ENCODE measurements at regions not wholly inside any gene's neighbourhood (a gene's known extent, or its start where the extent isn't known, plus 50 kb on each side); places are given as distances from the start of the nearest gene placed in this dataset.

DNA sequence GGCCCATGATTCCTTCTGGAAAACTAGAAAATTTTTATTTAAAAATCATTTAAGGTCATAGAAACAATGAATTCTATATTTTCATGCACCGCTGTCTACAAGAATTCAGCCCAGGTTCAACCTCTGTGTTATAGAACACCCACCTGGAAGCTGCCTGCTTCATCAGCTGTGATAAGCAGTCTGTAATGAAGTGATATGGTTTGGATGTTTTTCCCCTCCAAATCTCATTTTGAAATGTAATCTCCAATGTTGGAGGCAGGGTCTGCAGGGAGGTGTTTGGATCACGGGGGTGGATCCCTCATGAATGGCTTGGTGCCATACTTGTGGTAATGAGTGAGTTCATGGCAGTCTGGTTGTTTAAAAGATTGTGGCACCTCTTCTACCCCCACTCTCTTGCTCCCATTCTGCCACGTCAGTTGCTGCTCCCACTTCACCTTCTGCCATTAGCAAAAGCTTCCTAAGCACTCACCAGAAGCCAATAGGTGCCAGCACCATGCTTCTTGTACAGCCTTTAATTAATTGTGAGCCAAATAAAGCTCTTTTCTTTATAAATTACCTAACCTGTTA is 55.6 kb downstream of the MRPL32 start:
- Histone ChIP-seq H3K9ac (ENCODE audit: low read depth, low read length) (no peak overlapping the region), H3K27me3 (ENCODE audit: control insufficient read depth, insufficient read depth, low read length) (no peaks in the 10 kb centered on the region), H3K4me3 (ENCODE audit: low read depth, low read length) (no peak overlapping the region), H3K4me1 (ENCODE audit: control insufficient read depth, insufficient read depth, low read length) (peaks cover 5% of the 10 kb centered on the region), H3K9me3 (ENCODE audit: control insufficient read depth, insufficient read depth, low read length) (no peaks in the 10 kb centered on the region), H3K36me3 (ENCODE audit: control insufficient read depth, insufficient read depth, low read length) (no peaks in the 10 kb centered on the region)

DNA sequence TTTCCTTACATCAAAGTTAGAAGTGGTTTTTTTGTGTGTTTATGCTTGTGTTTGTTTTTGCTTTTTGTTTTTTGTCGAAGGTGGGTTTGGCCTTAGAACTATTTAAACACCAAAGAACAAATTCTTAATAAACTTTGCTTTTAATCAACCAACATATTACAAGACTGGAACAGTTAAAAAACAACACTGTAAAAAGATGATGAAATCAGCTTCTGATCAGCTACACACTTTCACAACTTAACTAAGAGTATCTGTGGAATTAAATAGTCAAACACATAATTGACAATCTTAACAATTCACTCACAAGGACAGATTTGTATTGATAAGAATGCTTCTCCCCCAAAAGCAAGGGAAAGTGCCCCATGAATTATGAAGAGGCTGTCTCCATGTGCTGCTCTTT is 58.8 kb downstream of the MRPL32 start:
- Histone ChIP-seq H3K9me3 (ENCODE audit: control insufficient read depth, insufficient read depth, low read length) (no peaks in the 10 kb centered on the region), H3K4me1 (ENCODE audit: control insufficient read depth, insufficient read depth, low read length) (peaks cover 5% of the 10 kb centered on the region), H3K9ac (ENCODE audit: low read depth, low read length) (no peak overlapping the region), H3K4me3 (ENCODE audit: low read depth, low read length) (no peak overlapping the region), H3K27me3 (ENCODE audit: control insufficient read depth, insufficient read depth, low read length) (no peaks in the 10 kb centered on the region), H3K36me3 (ENCODE audit: control insufficient read depth, insufficient read depth, low read length) (no peaks in the 10 kb centered on the region)

DNA sequence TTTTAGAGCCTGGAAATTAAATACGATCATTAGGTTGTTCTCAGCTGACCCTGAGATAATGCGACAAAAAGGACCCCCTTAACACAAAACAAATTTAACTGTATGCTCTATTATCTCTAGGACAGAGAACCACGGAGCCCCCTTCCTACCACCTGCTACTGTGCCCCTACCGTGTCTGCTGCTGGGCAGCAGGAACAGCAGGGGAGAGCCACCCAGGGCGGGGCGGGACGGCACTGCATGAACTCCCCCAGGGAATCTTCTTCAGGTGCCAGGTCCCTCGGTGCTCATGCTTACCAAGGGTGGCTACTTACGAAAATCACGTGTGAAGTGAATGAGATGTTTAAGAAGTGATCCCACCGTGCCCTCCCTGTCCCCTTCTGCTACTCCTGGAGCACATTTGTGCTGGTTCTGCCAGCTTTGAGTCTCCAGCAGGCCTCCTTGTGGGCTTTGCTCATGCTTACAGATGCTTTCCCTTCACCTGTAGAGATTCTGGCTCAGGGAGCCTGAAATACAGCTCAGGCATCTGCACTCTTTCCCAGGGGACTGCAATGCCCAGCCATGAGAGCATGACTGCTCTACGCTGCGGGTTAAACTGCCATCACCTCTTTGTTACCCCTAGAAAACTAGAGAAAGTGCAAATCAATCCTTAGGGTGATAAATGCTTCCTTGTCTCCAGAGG is 59.9 kb downstream of the MRPL32 start:
- H3K4me3 ChIP-seq (ENCODE audit: low read depth, low read length), result no peak overlapping the region
- no peak overlapping the region for H3K9ac ChIP-seq (ENCODE audit: low read depth, low read length)
- no peaks in the 10 kb centered on the region for H3K27me3 ChIP-seq (ENCODE audit: control insufficient read depth, insufficient read depth, low read length)
- H3K4me1 ChIP-seq (ENCODE audit: control insufficient read depth, insufficient read depth, low read length), result peaks cover 5% of the 10 kb centered on the region
- H3K36me3 ChIP-seq (ENCODE audit: control insufficient read depth, insufficient read depth, low read length), result no peaks in the 10 kb centered on the region
- H3K9me3 ChIP-seq (ENCODE audit: control insufficient read depth, insufficient read depth, low read length), result no peaks in the 10 kb centered on the region

- Histone ChIP-seq H3K4me3 (ENCODE audit: low read depth, low read length) (no peak overlapping the region), H3K36me3 (ENCODE audit: control insufficient read depth, insufficient read depth, low read length) (no peaks in the 10 kb centered on the region), H3K9me3 (ENCODE audit: control insufficient read depth, insufficient read depth, low read length) (no peaks in the 10 kb centered on the region), H3K9ac (ENCODE audit: low read depth, low read length) (no peak overlapping the region), H3K4me1 (ENCODE audit: control insufficient read depth, insufficient read depth, low read length) (peaks cover 5% of the 10 kb centered on the region), H3K27me3 (ENCODE audit: control insufficient read depth, insufficient read depth, low read length) (no peaks in the 10 kb centered on the region)
Measured at GRCh38 chr7:42993038-42993437, 60.9 kb downstream of the MRPL32 start.

DNA sequence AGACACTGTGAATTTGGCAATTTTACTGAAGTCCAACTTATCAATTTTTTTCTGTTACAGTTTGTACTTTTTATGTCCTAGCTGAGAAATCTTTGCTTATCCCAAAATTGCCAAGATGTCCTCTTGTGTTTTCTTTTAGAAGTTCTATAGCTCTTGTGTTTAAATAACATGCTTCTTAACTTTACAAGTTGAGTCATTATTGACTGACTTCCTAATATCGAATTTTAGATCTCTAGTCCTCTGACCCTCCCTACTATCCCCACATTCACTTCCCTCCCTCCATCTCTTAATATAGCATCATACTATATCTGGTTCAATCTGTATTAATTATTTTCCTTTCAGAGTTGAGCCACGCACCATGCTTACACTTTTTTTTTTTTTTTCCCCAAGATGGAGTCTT is 61.9 kb downstream of the MRPL32 start:
- no peaks in the 10 kb centered on the region for H3K36me3 ChIP-seq (ENCODE audit: control insufficient read depth, insufficient read depth, low read length)
- H3K9ac ChIP-seq (ENCODE audit: low read depth, low read length), result no peak overlapping the region
- no peak overlapping the region for H3K4me3 ChIP-seq (ENCODE audit: low read depth, low read length)
- peaks cover 5% of the 10 kb centered on the region for H3K4me1 ChIP-seq (ENCODE audit: control insufficient read depth, insufficient read depth, low read length)
- no peaks in the 10 kb centered on the region for H3K27me3 ChIP-seq (ENCODE audit: control insufficient read depth, insufficient read depth, low read length)
- H3K9me3 ChIP-seq (ENCODE audit: control insufficient read depth, insufficient read depth, low read length), result no peaks in the 10 kb centered on the region

DNA sequence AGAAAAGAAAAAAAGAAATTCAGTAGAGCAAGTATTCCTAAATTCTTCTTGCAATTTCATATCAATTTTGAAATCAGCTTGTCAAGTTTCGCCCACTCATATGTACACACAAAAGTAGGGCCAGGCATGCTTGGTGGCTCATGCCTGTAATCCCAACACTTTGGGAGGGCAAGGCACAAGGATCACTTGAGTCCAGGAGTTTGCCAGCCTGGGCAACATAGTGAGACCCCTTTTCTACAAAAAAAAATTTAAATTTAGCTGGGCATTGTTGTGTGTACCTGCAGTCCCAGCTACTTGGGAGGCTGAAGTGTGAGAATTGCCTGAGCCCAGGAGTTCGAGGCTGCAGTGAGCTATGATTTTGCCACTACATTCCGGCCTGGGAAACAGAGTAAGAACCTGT is 65.4 kb downstream of the MRPL32 start:
- Histone ChIP-seq H3K36me3 (ENCODE audit: control insufficient read depth, insufficient read depth, low read length) (no peaks in the 10 kb centered on the region), H3K9ac (ENCODE audit: low read depth, low read length) (no peak overlapping the region), H3K4me3 (ENCODE audit: low read depth, low read length) (no peak overlapping the region), H3K4me1 (ENCODE audit: control insufficient read depth, insufficient read depth, low read length) (no peaks in the 10 kb centered on the region), H3K9me3 (ENCODE audit: control insufficient read depth, insufficient read depth, low read length) (no peaks in the 10 kb centered on the region), H3K27me3 (ENCODE audit: control insufficient read depth, insufficient read depth, low read length) (no peaks in the 10 kb centered on the region)

GRCh38 chr7:43004082-43004481 is 71.9 kb downstream of the MRPL32 start:
- Histone ChIP-seq H3K4me1 (ENCODE audit: control insufficient read depth, insufficient read depth, low read length) (peaks cover 3% of the 10 kb centered on the region), H3K4me3 (ENCODE audit: low read depth, low read length) (no peak overlapping the region), H3K27me3 (ENCODE audit: control insufficient read depth, insufficient read depth, low read length) (no peaks in the 10 kb centered on the region), H3K36me3 (ENCODE audit: control insufficient read depth, insufficient read depth, low read length) (no peaks in the 10 kb centered on the region), H3K9ac (ENCODE audit: low read depth, low read length) (no peak overlapping the region), H3K9me3 (ENCODE audit: control insufficient read depth, insufficient read depth, low read length) (no peaks in the 10 kb centered on the region)

DNA sequence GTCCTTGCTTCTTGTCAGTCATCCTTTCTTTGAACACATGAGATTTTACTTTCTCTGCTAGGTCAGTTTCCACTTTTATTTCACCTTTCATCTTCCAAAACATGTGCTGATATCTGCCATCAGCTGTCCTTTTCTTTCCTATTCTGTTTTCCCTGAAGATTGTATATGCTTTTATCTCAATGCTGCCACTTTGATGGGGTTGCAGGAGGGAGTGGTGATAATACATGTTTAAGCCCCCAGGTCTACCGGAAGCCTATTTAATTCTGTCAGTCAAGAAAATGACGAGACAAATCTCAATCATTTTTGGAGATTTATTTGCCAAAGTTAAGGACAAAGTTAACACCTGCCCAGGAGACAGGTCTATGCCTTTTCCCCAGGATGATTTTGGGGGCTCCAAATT is 73.8 kb downstream of the MRPL32 start:
- Histone ChIP-seq H3K4me1 (ENCODE audit: control insufficient read depth, insufficient read depth, low read length) (peaks cover 3% of the 10 kb centered on the region), H3K9ac (ENCODE audit: low read depth, low read length) (no peak overlapping the region), H3K9me3 (ENCODE audit: control insufficient read depth, insufficient read depth, low read length) (no peaks in the 10 kb centered on the region), H3K36me3 (ENCODE audit: control insufficient read depth, insufficient read depth, low read length) (no peaks in the 10 kb centered on the region), H3K4me3 (ENCODE audit: low read depth, low read length) (no peak overlapping the region), H3K27me3 (ENCODE audit: control insufficient read depth, insufficient read depth, low read length) (no peaks in the 10 kb centered on the region)

- Histone ChIP-seq H3K27me3 (ENCODE audit: control insufficient read depth, insufficient read depth, low read length) (no peaks in the 10 kb centered on the region), H3K9ac (ENCODE audit: low read depth, low read length) (no peak overlapping the region), H3K9me3 (ENCODE audit: control insufficient read depth, insufficient read depth, low read length) (no peaks in the 10 kb centered on the region), H3K36me3 (ENCODE audit: control insufficient read depth, insufficient read depth, low read length) (no peaks in the 10 kb centered on the region), H3K4me1 (ENCODE audit: control insufficient read depth, insufficient read depth, low read length) (peaks cover 3% of the 10 kb centered on the region), H3K4me3 (ENCODE audit: low read depth, low read length) (no peak overlapping the region)
Measured at GRCh38 chr7:43010061-43010460, 77.9 kb downstream of the MRPL32 start.

DNA sequence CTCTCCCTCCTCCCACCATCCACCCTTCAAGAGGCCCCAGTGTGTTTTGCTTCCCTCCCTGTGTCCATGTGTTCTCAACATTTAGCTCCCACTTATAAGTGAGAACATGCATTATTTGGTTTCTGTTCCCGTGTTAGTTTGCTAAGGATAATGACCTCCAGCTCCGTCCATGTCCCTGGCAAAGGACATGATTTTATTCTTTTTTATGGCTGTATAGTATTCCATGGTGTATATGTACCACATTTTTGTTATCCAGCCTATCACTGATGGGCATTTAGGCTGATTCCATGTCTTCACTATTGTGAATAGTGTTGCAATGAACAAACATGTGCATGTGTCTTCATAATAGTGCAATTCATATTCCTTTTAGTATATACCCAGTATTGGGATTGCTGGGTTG is 79.7 kb downstream of the MRPL32 start:
- Histone ChIP-seq H3K4me1 (ENCODE audit: control insufficient read depth, insufficient read depth, low read length) (no peaks in the 10 kb centered on the region), H3K9me3 (ENCODE audit: control insufficient read depth, insufficient read depth, low read length) (no peaks in the 10 kb centered on the region), H3K4me3 (ENCODE audit: low read depth, low read length) (no peak overlapping the region), H3K9ac (ENCODE audit: low read depth, low read length) (no peak overlapping the region), H3K27me3 (ENCODE audit: control insufficient read depth, insufficient read depth, low read length) (no peaks in the 10 kb centered on the region), H3K36me3 (ENCODE audit: control insufficient read depth, insufficient read depth, low read length) (no peaks in the 10 kb centered on the region)

- Histone ChIP-seq H3K9me3 (ENCODE audit: control insufficient read depth, insufficient read depth, low read length) (no peaks in the 10 kb centered on the region), H3K36me3 (ENCODE audit: control insufficient read depth, insufficient read depth, low read length) (no peaks in the 10 kb centered on the region), H3K4me1 (ENCODE audit: control insufficient read depth, insufficient read depth, low read length) (no peaks in the 10 kb centered on the region), H3K9ac (ENCODE audit: low read depth, low read length) (no peak overlapping the region), H3K4me3 (ENCODE audit: low read depth, low read length) (no peak overlapping the region), H3K27me3 (ENCODE audit: control insufficient read depth, insufficient read depth, low read length) (no peaks in the 10 kb centered on the region)
Measured at GRCh38 chr7:43014406-43014805, 82.2 kb downstream of the MRPL32 start.

DNA sequence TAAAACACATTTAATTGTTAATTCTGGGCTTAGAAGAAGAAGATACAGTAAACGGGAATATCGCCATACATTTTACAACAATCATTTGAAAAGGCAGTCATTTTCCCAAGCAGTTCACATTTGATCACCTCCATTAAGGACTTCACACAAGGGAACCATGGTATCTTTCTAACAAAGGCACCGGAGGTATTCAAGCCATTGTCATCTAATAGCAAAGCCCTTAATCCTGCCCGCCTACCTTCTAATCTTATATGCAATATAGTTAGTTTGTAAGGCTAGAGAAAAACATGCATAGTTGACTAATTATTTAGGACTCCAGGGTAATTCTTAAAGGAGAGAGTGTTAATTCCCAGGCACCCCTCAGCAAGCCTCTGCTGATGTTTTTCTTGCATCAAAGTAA is 83.1 kb downstream of the MRPL32 start:
- no peak overlapping the region for H3K9ac ChIP-seq (ENCODE audit: low read depth, low read length)
- no peaks in the 10 kb centered on the region for H3K36me3 ChIP-seq (ENCODE audit: control insufficient read depth, insufficient read depth, low read length)
- H3K4me3 ChIP-seq (ENCODE audit: low read depth, low read length), result no peak overlapping the region
- H3K27me3 ChIP-seq (ENCODE audit: control insufficient read depth, insufficient read depth, low read length), result no peaks in the 10 kb centered on the region
- H3K9me3 ChIP-seq (ENCODE audit: control insufficient read depth, insufficient read depth, low read length), result no peaks in the 10 kb centered on the region
- H3K4me1 ChIP-seq (ENCODE audit: control insufficient read depth, insufficient read depth, low read length), result no peaks in the 10 kb centered on the region

All from iPS-15b (cell line).